D341Med (cell line): ENCODE measurements at regions not wholly inside any gene's neighbourhood (a gene's known extent, or its start where the extent isn't known, plus 50 kb on each side); places are given as distances from the start of the nearest gene placed in this dataset.

Experiments
- DNase-seq: peaks from one replicate; pipeline ENCODE4 v3.0.0; 2012; ENCODE audit warnings: low spot score

DNA sequence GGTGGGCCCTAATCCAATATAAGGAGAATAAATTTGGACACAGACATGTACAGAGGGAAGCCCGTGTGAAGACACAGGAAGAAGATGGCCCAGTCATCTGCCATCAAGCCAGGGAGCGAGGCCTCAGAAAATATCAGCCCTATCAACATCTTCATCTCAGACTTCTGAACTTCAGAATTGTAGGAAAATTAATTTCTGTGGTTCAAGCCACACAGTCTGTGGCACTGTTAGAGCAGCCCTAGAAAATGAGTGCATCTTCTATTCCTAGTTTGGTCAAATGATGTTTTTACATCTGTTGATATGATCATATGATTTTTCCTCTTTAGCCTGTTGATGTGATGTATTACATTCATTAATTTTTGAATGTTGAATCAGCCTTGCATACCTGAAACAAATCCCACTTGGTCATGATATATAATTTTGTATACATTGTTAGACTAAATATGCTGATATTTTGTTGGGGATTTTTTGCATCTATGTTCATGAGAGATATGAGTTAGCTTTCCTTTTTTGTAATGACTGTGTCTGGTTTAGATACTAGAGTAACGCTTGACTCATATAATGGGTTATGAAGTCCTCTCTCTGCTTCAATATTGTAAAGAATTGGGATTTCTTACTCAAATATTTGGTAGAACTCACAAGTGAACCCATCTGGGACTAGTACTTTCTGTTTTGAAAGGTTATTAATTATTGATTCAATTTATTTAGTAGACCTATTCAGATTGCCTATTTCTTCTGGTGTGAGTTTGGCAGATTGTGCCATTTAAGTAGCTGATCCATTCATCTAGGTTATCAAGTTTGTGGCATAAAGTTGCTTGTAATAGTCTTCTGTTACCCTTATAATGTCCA is 451.4 kb downstream of the EIPR1 start:
- no peak for DNase-seq

DNA sequence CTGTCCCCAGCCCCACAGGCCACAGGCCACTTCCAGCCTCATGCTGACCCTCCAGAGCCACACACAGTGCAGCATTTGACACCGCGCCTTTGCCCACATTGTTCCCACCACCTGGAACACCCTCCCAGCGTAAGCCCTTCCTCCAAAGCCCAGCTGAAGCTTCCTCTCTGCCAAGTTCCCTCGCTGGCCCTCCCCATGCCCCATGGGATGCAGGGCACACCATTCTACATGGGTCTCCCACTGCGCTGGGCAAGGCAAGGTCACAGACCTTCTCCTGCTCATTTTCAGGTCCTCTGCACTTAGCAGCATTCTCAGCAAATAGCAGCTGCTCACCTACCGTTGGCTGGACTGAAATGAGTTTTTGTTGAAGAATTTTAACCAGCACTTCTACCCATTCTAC is 455.5 kb downstream of the EIPR1 start:
- no peak for DNase-seq

DNA sequence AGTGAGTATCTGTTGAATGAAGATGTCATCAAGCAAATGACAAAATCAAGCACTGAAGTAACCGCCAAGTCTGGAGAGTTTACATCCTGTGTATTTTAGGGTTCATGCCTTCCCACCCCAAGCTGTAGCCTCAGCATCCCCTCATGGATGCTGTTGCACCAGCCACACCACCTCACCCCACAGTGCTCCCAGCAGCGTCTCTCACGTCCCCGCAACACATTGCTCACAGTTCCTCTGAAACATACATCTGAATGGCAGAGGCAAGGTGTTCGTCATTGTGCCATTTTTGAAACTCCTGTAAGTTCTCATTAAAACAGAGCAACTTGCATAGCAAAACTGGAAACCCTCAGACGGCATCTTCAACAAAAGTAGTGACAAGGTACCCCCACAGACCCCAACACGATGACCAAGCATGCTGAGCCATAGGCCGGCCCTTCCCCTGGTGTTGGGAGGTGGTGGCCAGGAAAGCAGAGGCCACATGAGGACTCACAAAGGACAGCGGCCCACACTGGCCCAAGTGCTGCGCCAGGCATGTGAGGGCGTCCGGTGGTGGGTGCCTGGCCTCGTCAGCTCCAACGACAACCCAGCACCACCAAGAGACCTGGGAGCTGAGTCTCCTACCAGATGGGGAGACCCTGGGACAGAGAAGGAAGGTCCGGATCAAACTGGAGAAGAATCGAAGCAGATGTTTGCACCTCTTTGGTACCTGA is 456.5 kb downstream of the EIPR1 start:
- no peak for DNase-seq

DNA sequence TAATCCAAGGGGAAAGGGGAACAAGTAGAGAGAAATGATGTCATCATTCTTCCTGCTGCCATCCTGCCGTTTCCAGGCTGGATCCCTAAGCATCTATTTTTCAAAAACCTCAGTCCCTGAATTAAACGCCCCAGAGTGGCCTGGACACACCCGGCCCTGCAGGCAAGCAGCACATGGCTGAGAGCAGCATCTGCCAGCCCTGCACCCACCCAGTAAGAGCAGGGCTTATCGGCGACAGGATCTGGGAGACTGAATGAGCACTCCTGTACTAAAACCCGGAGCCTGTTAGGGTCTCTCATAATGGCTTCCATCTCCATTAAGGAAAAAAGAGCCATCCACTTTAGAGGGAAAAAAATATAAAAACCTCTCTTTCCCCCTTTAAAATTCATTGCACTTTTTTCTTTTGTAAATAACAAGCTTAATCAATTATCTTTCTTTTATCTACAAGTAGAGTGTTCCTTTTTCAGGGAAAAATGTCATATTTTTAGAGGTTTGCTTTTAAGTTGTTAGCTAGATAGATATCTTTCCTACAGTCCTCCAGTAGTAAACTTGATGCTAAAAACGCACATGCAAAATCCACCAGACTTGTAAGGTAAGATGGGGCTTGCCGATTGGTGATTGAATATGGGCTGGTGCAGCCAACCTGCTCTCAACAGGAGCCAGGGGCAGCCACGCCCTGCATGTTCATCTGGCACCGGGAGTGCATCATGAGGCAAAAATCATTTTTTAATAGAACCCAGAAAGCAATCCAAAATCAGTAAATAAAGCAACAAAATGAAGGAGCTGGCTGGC is 457.8 kb downstream of the EIPR1 start:
- DNase-seq = peak; percentile 50

DNA sequence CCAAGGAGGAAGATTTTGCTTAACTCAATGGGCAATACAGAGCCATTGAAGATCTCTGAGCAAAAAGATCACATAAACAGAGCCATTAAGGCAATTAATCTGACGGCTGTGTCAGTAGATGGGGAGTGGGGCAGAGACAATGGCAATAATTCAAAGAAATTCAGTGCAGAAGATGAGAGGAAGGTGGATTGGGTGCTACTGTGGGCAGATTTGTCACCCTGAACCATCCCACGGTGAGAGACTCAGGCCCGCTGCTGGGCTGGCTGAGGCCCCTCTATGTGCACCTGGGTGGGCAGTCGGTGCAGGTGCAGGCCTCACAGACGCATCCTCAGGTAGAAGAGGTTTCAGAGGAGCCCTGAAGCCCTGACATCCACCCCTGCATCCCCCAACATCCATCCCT is 458.6 kb downstream of the EIPR1 start:
- no peak for DNase-seq

DNA sequence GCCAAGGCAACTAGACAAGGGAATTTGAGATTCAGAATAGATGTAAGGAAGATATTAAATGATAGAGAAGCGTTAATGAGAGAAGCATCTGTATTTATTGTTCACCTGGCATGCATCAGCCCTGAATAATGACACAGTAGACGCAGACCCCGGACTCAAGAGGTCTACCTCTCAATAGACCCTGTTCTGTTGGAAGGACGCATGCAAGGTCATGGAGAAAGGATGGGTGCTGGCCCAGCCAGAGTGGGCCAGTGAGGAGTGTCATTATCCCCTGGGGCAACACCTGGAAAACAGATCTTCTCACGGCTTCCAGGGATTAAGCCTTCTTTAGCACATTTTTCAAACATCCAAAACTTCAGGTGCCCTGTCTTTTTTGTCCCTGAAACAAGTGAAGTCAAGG is 461.0 kb downstream of the EIPR1 start:
- DNase-seq = no peak

DNA sequence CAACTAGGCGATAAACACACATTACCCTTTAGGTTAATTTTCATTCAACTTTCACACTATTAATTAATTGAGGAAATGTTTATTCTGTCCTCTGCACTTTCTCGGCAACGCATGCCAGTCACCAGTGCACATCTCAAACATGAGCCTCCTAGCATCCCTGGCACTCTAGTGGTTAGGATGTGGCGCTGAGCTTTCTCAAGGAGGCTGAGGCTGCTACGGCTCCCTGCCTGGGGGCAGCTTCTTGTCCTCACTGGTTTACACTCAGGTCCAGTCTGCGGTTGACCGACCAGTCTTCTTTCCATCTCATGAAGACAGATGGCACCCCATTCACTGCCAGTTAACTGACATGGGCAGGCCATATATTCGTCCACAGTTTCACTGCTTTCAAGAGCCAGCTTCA is 463.4 kb downstream of the EIPR1 start:
- DNase-seq = no peak

DNA sequence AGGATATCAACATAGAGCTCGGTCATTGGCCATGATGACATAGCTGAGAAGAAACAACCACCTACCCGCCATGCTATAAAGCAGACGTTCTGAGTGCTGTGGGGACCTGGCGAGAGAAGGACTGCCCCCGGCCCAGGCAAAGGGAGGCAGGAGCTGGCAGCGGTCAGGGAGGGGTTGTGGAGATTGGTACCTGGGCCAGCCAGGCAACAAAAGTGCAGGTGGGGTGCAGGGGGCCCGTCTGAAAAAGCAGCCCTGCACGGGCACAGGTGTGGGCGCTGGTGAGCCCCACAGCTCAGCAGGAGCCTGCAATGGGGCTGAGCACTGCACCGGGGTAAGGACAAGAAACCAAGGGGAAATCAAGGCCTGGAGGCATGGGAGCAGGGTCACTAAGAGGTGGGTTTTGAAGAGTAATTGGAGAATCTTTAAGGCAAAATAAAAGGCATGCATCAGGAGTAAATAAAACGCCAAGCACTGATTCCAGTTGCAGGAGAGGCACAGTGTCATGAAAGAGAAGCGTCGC is 464.0 kb downstream of the EIPR1 start:
- DNase-seq = no peak

DNA sequence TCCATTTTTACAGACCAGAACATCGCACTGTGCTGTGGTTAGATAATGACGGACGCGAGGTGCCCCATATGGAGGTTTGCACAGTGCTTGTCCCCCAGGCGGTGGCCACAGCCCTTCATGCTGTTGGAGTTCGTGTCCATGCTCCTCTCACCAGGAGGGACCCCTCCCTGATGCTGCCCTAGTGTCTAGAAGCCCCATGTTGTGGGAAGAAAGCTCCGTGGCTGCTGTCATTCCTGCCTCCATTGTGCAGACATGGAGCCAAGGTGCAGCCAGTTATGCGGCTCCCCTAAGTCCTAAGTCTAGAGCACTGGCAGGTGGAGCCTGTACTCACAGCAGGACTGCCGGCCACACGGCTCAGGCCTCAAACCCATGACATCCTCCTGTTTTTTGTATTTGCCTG is 464.9 kb downstream of the EIPR1 start:
- no peak for DNase-seq

DNA sequence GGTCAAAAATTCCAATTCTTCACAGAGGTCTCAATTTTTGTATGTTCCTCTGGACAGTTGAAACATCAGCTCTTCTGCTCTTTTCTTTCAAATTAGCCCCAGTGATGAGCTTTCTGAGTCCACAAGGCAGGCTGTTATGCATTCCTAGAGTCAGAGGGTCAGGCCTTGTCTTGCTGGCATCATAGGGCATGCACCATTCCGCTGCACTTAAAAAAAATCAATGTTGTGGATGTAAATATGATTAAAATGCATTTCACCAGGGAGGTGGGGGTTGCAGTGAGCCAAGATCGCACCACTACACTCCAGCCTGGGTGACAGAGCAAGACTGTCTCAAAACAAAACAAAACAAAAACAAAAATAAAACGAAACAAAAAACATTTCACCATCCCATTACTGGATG is 465.3 kb downstream of the EIPR1 start:
- DNase-seq = no peak

DNA sequence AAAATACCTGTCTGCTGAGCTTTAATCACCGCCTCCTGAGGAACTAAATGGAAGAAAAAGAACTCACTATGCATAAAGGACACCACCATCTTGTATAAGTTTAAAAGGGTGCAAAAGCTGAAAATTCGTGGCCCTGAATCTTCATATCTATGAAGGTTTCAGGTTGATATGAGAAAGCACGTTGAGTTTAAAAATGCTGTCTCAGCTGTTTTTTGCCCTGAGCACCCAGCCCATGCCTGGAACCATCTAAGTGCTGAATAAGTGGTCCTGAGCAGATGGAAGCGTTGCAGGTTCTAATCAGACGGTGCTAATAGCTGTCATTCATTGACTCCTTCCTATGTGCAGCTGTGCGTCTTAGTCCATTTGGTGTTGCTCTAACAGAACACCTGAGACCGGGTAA is 467.4 kb downstream of the EIPR1 start:
- DNase-seq = no peak

DNA sequence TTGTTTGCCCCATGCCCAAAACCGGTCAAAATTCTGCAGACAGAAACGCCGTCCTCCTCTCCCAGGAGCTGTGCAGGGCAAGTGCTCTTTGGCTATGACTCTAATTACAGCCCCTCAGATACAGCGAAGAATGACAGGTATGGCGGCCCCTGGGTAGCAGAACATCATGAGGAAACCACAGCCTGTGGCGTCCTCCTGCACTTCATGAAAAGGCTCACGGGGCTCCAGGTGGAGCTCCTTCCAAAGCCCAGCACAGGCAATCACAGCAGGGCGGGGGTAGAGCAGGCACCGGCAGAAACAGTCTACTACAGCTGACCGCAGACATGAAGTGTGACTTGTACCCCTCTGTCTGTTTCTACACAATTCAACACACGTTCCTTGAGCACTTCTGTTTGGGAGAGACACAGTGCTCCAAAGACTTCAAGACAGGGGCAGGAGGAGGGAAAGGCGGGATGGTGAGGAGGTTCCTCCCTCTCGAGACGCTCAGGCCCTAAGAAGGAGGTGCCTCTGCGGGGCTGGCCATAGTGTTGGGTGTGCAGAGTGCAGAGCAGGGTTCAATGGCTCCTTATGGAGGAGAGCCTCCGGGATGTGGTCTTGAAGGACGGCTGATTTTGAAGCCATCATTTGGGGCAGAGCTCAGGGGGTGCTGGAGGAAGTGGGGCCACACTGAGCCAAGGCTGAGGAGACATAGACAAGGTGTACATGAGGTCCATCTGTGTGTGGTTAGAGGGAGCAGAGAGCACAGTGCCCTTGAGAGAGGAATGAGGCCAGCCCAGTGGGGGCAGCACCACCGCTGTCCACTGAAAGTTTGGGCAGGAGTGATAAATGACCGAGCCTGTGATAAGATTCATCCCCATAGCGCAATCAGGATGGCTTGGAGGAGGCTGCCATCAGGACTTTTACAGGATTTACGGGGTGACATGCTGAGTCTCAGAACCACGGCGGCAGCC is 468.3 kb downstream of the EIPR1 start:
- DNase-seq = no peak

DNA sequence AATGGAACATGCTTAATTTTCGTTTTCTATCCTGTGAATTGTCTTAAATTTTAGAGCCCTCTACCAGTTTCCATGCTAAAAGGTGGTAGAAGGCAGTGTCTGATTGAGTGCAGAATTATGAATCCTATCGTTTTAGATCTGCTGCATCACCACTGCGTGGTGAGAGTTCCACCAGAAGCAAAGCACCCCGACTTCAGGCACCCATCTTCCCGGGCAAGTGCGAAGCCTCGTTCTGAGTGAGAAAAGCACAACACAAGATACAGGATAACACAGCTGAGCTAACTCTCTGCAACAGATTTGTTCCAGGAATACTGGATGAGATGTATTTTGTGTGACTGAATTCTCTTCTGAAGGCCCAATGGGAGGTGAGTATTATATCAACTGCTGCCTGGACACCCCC is 471.5 kb downstream of the EIPR1 start:
- DNase-seq = no peak

DNA sequence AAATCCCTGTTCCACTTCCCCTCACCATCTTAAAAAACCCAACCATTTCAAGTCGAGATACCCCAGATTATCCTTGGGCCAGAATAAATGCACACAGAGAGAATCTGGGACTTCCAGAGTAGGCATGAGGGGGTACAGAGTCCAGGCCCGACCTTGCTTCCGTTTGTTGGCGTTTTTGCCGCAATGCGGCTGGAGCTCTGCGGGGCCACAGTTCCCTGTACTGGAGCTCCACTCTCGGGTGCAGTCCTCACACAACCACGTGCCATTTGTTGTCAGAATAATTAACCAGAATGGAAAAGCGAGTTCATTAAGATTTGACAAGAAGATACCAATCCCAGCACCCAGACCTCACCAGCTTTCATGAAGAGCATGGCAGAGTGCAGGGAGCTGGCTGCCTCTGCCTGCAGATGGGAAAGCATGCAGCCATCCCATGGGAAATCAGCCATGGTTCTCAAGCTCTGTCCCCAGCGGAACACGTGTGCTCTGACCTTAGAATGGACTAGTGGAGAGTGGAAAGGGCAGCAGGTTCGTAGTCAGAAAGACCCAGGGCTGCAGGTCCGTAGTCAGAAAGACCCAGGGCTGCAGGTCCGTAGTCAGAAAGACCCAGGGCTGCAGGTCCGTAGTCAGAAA is 472.8 kb downstream of the EIPR1 start:
- DNase-seq = no peak

DNA sequence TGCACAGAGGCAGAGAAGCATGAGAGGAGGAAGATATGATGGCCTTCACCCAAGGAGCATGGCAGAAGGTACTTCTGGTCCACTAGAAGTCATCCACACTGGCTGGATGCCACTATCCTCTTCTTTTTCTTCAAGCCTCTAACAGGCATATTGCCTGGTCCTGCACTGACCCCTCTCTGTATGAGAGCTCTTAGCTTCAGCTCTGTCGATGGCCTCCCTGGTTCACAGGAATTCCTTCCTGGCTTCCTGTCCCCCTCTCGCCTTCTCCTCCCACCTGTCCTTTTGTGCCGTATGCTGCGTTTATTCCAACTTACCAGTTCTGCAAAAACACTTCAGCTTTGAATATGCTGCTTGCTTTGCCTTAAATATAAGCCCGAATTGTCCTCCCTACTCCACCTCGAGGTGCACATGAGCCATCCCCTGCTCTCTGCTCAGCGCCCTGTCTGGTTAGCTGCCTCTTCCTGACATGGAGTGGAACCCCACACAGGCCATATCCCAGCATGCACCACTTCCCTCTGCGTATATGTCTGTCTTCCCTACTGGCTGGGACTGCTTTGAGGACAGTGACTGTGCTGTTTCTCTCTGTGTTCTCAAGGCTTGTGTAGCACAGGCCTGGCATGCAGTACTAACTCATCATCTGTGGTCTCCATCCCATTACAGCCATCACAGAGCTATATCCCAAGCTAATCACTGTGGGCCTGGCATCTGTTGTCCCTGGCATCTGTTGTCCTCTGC is 474.9 kb downstream of the EIPR1 start:
- no peak for DNase-seq

DNA sequence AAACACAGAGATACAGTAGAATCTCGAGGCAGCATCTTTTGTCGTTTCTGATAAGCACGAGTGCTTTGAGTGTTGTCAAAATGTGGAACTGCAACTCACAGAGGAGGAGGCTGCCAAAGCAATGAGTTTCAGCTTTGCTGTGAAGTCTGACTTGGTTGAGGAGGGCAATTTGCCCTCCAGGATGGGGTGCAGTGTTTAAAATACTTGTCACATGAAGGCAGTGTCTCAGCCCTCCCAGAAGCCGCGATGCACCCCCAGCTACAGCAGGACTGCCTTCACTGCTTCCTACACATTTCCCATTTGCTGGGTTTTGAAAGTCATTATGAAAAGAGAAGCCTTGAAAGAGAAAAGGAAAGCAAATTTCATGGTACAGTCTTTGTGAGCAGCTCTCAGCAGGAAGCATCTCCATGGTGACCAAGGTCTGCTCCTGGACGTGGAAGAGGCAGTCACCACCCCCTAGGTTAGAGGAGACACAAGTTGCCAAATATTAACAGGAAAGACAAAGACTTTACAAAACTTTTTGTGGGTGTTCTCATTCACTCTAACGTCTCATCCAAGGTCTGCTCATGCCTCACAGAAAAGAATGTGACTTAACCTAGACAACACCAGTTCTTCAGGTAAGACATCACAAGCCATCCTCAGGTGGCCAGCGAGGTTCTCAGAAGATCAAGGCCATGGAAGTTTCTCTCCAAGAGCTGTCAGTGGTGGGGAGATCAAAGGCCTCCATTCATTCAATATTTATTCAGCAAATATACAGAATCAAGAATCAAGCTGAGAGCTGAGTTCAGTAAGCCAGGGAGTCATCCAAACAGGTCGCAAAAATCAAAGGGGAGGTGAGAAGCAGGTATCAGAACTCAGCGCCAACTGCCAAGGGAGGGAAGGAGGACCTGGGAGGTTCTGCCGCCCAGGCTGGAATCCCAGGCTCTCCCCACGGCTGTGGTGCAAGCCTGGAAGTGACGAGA is 476.0 kb downstream of the EIPR1 start:
- DNase-seq = no peak

DNA sequence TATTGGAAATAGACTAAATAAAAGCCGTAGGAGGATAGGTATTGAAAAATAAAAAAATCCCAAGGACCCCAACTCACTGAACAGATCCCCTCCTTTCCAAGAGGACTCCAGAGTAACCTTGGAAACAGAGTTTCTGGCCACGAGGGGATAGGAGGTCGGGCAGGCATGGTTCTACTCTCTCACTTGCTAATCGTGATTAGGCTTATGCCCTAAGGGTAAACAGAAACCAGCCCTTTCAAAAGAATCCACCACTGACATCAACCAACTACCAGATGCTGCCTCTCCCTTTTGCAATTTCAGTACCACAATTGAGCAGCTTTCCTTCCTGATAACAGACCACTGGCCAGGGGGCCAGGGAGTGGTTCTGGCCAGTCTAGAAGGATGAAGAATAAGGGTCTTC is 477.8 kb downstream of the EIPR1 start:
- no peak for DNase-seq

DNA sequence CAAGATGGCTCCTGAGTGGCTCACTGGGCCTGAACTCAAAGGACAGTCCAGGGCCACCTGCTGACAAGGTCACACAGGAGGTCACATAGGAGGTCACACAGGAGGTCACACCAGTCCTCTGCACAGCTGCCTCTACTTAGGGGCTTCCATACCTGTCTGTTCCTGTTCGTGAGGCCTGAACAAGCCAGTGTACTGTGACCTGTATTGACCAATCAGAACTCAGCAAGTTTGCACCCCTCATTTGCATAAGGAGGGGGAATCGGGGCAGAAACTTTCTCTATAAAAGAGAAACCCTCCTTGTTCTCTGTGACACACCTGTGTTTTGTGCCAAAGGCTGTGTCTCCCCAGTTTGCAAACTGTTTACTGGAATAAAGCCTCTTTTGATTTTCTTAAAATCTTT is 478.9 kb downstream of the EIPR1 start:
- DNase-seq = no peak

DNA sequence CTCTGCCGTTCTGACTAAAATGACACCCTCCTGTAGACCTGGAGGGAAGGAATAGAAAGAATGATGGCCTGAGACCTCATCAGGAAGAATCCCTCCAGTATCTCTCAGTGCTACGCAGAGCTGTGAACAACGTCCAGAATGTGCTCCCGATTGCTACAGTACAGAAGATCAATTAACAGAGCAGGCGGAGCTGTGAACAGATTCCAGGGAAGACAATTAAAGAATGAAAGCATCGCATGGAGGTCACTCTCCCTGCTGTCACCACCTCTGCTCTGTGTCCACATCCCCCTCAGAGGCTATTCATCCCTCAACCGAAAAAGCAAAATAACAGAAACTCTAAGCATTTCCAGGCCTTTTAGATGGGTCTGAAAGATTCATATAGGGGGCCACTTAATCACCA is 481.0 kb downstream of the EIPR1 start:
- no peak for DNase-seq
